ENCODE measurements at regions not wholly inside any gene's neighbourhood (a gene's known extent, or its start where the extent isn't known, plus 50 kb on each side); places are given as distances from the start of the nearest gene placed in this dataset.

DNA sequence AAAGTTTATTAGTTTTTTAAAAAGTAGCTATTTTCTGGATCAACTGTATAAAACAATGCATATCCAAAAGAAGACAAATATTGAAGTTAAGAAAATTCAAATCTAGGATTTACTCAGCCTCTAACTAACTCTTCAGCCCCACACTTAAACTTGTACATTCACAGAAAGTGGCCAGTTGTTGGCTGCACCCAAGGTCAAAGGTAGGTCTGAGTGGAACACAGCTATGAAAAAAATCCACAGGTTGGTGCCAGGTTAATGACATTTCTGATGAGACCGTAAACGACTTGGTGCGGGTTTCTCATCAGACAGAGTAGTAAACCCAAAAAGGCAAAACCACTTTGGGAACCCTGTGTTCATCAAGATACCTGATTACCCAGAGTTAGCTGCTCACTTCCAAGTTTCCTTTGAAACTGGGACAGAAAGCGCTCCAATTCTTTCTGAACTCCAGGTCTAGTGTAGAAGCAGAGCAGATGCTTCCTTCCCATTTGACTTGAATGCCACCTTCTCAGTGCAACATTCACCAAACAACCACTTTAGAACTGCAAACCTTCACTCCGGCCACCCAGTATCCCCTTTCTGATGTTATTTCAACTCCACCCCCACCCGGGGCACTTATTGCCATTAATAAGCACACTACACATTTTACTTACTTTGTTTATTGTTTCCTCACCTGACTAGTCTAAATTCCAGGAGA lies 208.3 kb upstream of the STARD13 start:
- no peak for TF ChIP-seq CTCF (IDR thresholded peaks at IDR 0.05)
- H3K27ac ChIP-seq, result peak overlapping the region; percentile 13 to 45
- no peak for DNase-seq (ENCODE audit: low spot score)
- H3K4me3 ChIP-seq, result no peak overlapping the region

GRCh38 chr13:33494596-33495204 lies 209.1 kb upstream of the STARD13 start:
- no peak overlapping the region for H3K4me3 ChIP-seq
- TF ChIP-seq CTCF (IDR thresholded peaks at IDR 0.05), result no peak
- H3K27ac ChIP-seq, result peak overlapping the region; percentile 27 to 45
- DNase-seq (ENCODE audit: low spot score), result no peak

GRCh38 chr13:33496336-33496735 lies 210.8 kb upstream of the STARD13 start:
- DNase-seq (ENCODE audit: low spot score), result no peak
- H3K4me3 ChIP-seq, result no peak overlapping the region
- H3K27ac ChIP-seq, result no peak overlapping the region
- no peak for TF ChIP-seq CTCF (IDR thresholded peaks at IDR 0.05)

- Histone ChIP-seq H3K4me3 (no peak overlapping the region), H3K27ac (peak overlapping the region; percentile 60 to 70)
- no peak for DNase-seq (ENCODE audit: low spot score)
- TF ChIP-seq CTCF (IDR thresholded peaks at IDR 0.05), result no peak
Measured at GRCh38 chr13:33497146-33497845, 211.7 kb upstream of the STARD13 start.

DNA sequence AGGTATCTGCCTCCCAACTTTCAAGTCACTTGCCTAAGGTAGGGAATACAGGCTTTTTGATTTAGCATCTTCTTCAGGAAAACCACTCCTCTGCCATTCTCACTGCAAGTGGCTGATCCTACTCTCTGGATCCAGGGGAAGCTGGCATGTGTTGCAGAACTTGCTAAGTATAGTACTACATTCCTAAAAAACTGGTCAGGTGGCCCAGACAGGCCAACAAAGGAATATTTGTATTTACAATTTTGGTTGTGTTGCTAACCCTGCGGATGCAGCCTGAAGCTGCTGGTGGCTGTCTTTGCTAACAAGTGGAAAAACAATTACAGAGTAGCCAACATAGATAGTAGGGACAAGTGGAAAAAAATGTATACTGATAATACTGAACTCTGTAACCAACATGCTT lies 222.5 kb upstream of the STARD13 start:
- Histone ChIP-seq H3K27ac (peak overlapping the region in 1 of 2 donors; percentile 97), H3K4me3 (no peak overlapping the region)
- DNase-seq (ENCODE audit: low spot score), result no peak
- TF ChIP-seq CTCF (IDR thresholded peaks at IDR 0.05), result no peak

- peak overlapping the region; percentile 74 to 97 for H3K27ac ChIP-seq
- H3K4me3 ChIP-seq, result peak overlapping the region; percentile 45
- TF ChIP-seq CTCF (IDR thresholded peaks at IDR 0.05), result no peak
- peak; percentile 80 for DNase-seq (ENCODE audit: low spot score)
Measured at GRCh38 chr13:33509642-33510229, 224.2 kb upstream of the STARD13 start.

Data from coronary artery (tissue), 2 donors.